Right lobe of liver (tissue), 4 donors: ENCODE measurements at regions not wholly inside any gene's neighbourhood (a gene's known extent, or its start where the extent isn't known, plus 50 kb on each side); places are given as distances from the start of the nearest gene placed in this dataset.

Experiments
- CTCF ChIP-seq, 4 donors: fragments of 200-600 bp in 3 of 4; fragments of 450-650 bp in 1 of 4; IDR thresholded peaks; one replicate each; pipeline versions ENCODE4 v1.5.1 to v1.8.0; 2016 to 2022; ENCODE audit warnings: antibody characterized with exemption in 4 of 4, mild to moderate bottlenecking in 2 of 4
- POLR2A ChIP-seq: fragments of 450-650 bp; IDR thresholded peaks from one replicate; pipeline ENCODE4 v1.6.1; 2017; ENCODE audit warnings: antibody characterized with exemption, mild to moderate bottlenecking
- donor health status: DM: no; HTN: no; CAD: no.
- donor health status: DM: no; HTN: no; CAD: no.
- donor health status: DM: no; HTN: yes; CAD: no.

DNA sequence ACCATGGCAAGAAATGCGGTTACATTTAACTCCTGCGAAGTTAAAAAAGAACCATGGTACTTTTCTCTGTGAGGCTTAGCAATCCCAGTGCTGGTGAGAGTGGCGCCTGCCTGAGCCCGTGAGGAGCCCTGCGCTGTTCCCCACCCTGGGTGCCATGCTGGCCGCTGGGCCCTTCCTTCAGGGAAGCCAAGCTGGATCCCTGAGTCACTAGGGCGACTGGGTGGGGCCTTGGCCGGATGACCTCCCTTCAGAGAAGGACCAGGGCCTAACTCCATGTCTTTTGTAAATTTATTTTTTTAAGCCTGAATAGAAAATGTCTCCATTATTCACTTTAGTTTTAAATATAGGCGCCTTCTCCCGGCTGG, 209.1 kb downstream of the ERMARD start:
- TF ChIP-seq CTCF (IDR thresholded peaks at IDR 0.05) (no peak), POLR2A (no peak)
